Mesenchymal stem cell (in vitro differentiated cells and primary cell): ENCODE measurements at regions not wholly inside any gene's neighbourhood (a gene's known extent, or its start where the extent isn't known, plus 50 kb on each side); places are given as distances from the start of the nearest gene placed in this dataset.

ENCODE experiments used
- DNase-seq: peaks from one replicate; pipeline ENCODE4 v3.0.0-alpha.2; 2013
- H2AFZ ChIP-seq: one replicate; pipeline ENCODE4 v1.6.1; 2013; ENCODE audit warnings: low read depth, mild to moderate bottlenecking, control low read depth, inconsistent platforms, low read length, moderate library complexity
- H2AK5ac ChIP-seq: 2 replicates; pipeline ENCODE4 v1.6.1; 2013; ENCODE audit warnings: low read length, moderate library complexity, mild to moderate bottlenecking, inconsistent platforms; ENCODE audit not compliant: severe bottlenecking
- H2BK120ac ChIP-seq: one replicate; pipeline ENCODE4 v1.6.1; 2013; ENCODE audit warnings: low read depth, mild to moderate bottlenecking, inconsistent platforms, low read length, moderate library complexity
- H2BK12ac ChIP-seq, 2 experiments: one replicate each; pipeline ENCODE4 v1.6.1; 2013; ENCODE audit warnings: inconsistent platforms in 2 of 2, low read length in 2 of 2, mild to moderate bottlenecking in 2 of 2, moderate library complexity in 2 of 2, control low read depth in 1 of 2
- H2BK15ac ChIP-seq: one replicate; pipeline ENCODE4 v1.6.1; 2013; ENCODE audit warnings: mild to moderate bottlenecking, low read depth, inconsistent platforms; ENCODE audit not compliant: poor library complexity, severe bottlenecking
- H2BK5ac ChIP-seq: 2 replicates; pipeline ENCODE4 v1.6.1; 2013; ENCODE audit warnings: low read depth, mild to moderate bottlenecking, low read length, control low read depth, inconsistent platforms; ENCODE audit not compliant: poor library complexity, severe bottlenecking
- H3K14ac ChIP-seq, 2 experiments: one replicate each; pipeline ENCODE4 v1.6.1; 2013; ENCODE audit warnings: inconsistent platforms in 2 of 2, low read length in 2 of 2, control low read depth in 1 of 2, mild to moderate bottlenecking in 1 of 2, moderate library complexity in 1 of 2
- H3K18ac ChIP-seq, 2 experiments: one replicate each; pipeline ENCODE4 v1.6.1; 2013; ENCODE audit warnings: inconsistent platforms in 2 of 2, low read length in 2 of 2, control low read depth in 1 of 2, low read depth in 1 of 2, mild to moderate bottlenecking in 1 of 2
- H3K23ac ChIP-seq, 2 experiments: one replicate each; pipeline ENCODE4 v1.6.1; 2013; ENCODE audit warnings: inconsistent platforms in 2 of 2, low read length in 2 of 2, mild to moderate bottlenecking in 2 of 2, moderate library complexity in 2 of 2, control low read depth in 1 of 2
- H3K27ac ChIP-seq: 2 replicates; pipeline ENCODE4 v1.5.1; 2013; ENCODE audit warnings: mild to moderate bottlenecking, moderate library complexity, low read length, control low read depth, inconsistent platforms; ENCODE audit not compliant: poor library complexity, severe bottlenecking
- H3K27me3 ChIP-seq, 2 experiments: 2 replicates each; pipeline versions ENCODE4 v1.6.1 to v1.7.0; 2013; ENCODE audit warnings: low read length in 2 of 2, mild to moderate bottlenecking in 2 of 2, moderate library complexity in 2 of 2, control low read depth in 1 of 2, inconsistent platforms in 1 of 2; ENCODE audit not compliant: control insufficient read depth in 1 of 2, insufficient read depth in 1 of 2
- H3K36me3 ChIP-seq, 2 experiments: 2 replicates each; pipeline versions ENCODE4 v1.6.1 to v1.7.0; 2013; ENCODE audit warnings: low read length in 2 of 2, control low read depth in 1 of 2, inconsistent platforms in 1 of 2, low read depth in 1 of 2, mild to moderate bottlenecking in 1 of 2; ENCODE audit not compliant: insufficient read depth in 2 of 2, control insufficient read depth in 1 of 2
- H3K4ac ChIP-seq, 2 experiments: one replicate each; pipeline ENCODE4 v1.6.1; 2013; ENCODE audit warnings: inconsistent platforms in 2 of 2, low read length in 2 of 2, mild to moderate bottlenecking in 2 of 2, moderate library complexity in 2 of 2, control low read depth in 1 of 2, low read depth in 1 of 2
- H3K4me1 ChIP-seq: 2 replicates; pipeline ENCODE4 v1.6.1; 2013; ENCODE audit warnings: low read depth, low read length, control low read depth; ENCODE audit not compliant: control insufficient read depth, insufficient read depth
- H3K4me2 ChIP-seq: 2 replicates; pipeline ENCODE4 v1.6.1; 2013; ENCODE audit warnings: low read length, mild to moderate bottlenecking, inconsistent platforms; ENCODE audit not compliant: poor library complexity, severe bottlenecking
- H3K4me3 ChIP-seq, 2 experiments: 2 replicates each; pipeline versions ENCODE4 v1.5.1 to v1.7.0; 2013; ENCODE audit warnings: low read length in 2 of 2, mild to moderate bottlenecking in 2 of 2, control low read depth in 1 of 2, low read depth in 1 of 2; ENCODE audit not compliant: insufficient read depth in 1 of 2
- H3K79me1 ChIP-seq: replicated peaks from 2 replicates; pipeline ENCODE4 v1.6.1; 2013; ENCODE audit warnings: mild to moderate bottlenecking, control low read depth, low read length, inconsistent platforms; ENCODE audit not compliant: poor library complexity, severe bottlenecking
- H3K9ac ChIP-seq: 2 replicates; pipeline ENCODE4 v1.7.0; 2013; ENCODE audit warnings: mild to moderate bottlenecking, low read length, moderate library complexity
- H3K9me3 ChIP-seq: 2 replicates; pipeline ENCODE4 v1.7.0; 2013; ENCODE audit warnings: mild to moderate bottlenecking, low read length; ENCODE audit not compliant: control insufficient read depth
- H4K8ac ChIP-seq: one replicate; pipeline ENCODE4 v1.6.1; 2013; ENCODE audit warnings: inconsistent platforms, mild to moderate bottlenecking, low read length, moderate library complexity
- H4K91ac ChIP-seq: one replicate; pipeline ENCODE4 v1.6.1; 2013; ENCODE audit warnings: mild to moderate bottlenecking, low read length, inconsistent platforms
- WGBS: methylation state at CpG from one replicate; pipeline ENCODE4 v1.1.7; 2013; ENCODE audit warnings: mixed read lengths; 5-methylcytosine and 5-hydroxymethylcytosine counted together

- H3K79me1 ChIP-seq: no peaks in the 10 kb centered on the region
- no peak overlapping the region for H4K8ac ChIP-seq
- WGBS: 88% methylated on average over 2 of the region's 3 CpGs
- no peak overlapping the region for H2AFZ ChIP-seq
- H3K9me3 ChIP-seq: no peaks in the 10 kb centered on the region
- no peak overlapping the region for H4K91ac ChIP-seq
- no peak overlapping the region for H3K4me2 ChIP-seq
- no peak overlapping the region for H2BK5ac ChIP-seq
- no peak overlapping the region for H3K4ac ChIP-seq
- no peak for DNase-seq
- H3K27me3 ChIP-seq: no peaks in the 10 kb centered on the region
- H3K23ac ChIP-seq: no peak overlapping the region
- H3K14ac ChIP-seq: no peak overlapping the region
- H3K4me1 ChIP-seq: no peaks in the 10 kb centered on the region
- H3K36me3 ChIP-seq: no peaks in the 10 kb centered on the region
- H3K18ac ChIP-seq: no peak overlapping the region
- no peak overlapping the region for H2AK5ac ChIP-seq
- no peak overlapping the region for H3K4me3 ChIP-seq
- no peak overlapping the region for H3K27ac ChIP-seq
- no peak overlapping the region for H2BK15ac ChIP-seq
- H2BK120ac ChIP-seq: no peak overlapping the region
- H3K9ac ChIP-seq: no peak overlapping the region
- no peak overlapping the region for H2BK12ac ChIP-seq
These were observed 323.1 kb upstream of the CBLB start for GRCh38 chr3:106191913-106192312.

- Histone ChIP-seq H3K9me3 (no peaks in the 10 kb centered on the region), H4K8ac (no peak overlapping the region), H3K4me3 (no peak overlapping the region), H3K23ac (no peak overlapping the region), H3K27ac (no peak overlapping the region), H2BK5ac (no peak overlapping the region), H3K4me2 (no peak overlapping the region), H2BK15ac (no peak overlapping the region), H3K79me1 (no peaks in the 10 kb centered on the region), H2BK120ac (no peak overlapping the region), H4K91ac (no peak overlapping the region), H2AK5ac (no peak overlapping the region), H3K27me3 (no peaks in the 10 kb centered on the region), H2AFZ (no peak overlapping the region), H3K18ac (no peak overlapping the region), H3K4me1 (no peaks in the 10 kb centered on the region), H3K36me3 (no peaks in the 10 kb centered on the region), H2BK12ac (no peak overlapping the region), H3K4ac (no peak overlapping the region), H3K9ac (no peak overlapping the region), H3K14ac (no peak overlapping the region)
- WGBS: no CpG with 5 or more reads among the region's 2 CpGs
- no peak for DNase-seq
These were observed 325.1 kb upstream of the CBLB start for GRCh38 chr3:106193876-106194275.

- Histone ChIP-seq H3K79me1 (no peaks in the 10 kb centered on the region), H3K9ac (no peak overlapping the region), H4K91ac (no peak overlapping the region), H3K4me1 (no peaks in the 10 kb centered on the region), H3K23ac (no peak overlapping the region), H3K27me3 (no peaks in the 10 kb centered on the region), H2BK12ac (no peak overlapping the region), H3K18ac (no peak overlapping the region), H3K4me3 (no peak overlapping the region), H3K36me3 (no peaks in the 10 kb centered on the region), H3K4me2 (no peak overlapping the region), H2BK5ac (no peak overlapping the region), H2BK15ac (no peak overlapping the region), H3K9me3 (no peaks in the 10 kb centered on the region), H2AFZ (no peak overlapping the region), H3K27ac (no peak overlapping the region), H2AK5ac (no peak overlapping the region), H4K8ac (no peak overlapping the region), H3K14ac (no peak overlapping the region), H2BK120ac (no peak overlapping the region), H3K4ac (no peak overlapping the region)
- no CpG with 5 or more reads among the region's 1 CpG for WGBS
- DNase-seq: no peak
These were observed 325.9 kb upstream of the CBLB start for GRCh38 chr3:106194726-106195125.

DNA sequence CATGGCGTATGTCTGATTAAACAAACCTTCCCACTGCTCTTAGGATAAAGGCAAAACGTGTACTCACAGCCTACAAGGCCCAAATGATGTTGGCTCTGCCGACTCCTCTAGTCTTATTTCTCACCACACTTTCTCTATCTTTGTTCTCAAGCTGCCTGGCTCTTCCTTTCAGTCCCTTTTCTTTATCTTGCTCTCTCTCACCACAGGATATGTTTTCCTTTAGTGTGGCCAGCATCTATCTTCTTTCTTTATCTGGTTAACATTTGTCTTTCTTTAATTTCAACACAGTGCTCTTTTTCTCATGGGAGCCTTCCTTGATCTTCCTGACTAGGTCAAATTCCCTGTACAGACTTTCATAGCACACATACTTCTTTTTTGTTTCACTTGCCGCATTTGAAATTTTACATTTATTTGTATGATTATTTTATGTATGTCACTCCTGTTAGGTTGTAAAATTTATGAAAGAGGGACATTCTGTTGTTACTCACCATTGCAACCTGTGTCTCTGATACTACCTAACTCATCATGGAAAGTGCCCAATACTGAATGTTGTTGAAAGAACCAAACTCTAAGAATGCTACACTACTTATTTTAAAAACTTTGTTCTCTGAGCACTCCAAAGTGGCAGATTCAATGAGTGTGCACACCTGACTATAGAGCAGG lies 328.9 kb upstream of the CBLB start:
- Histone ChIP-seq H2AK5ac (no peak overlapping the region), H4K8ac (no peak overlapping the region), H2BK12ac (no peak overlapping the region), H2BK5ac (no peak overlapping the region), H4K91ac (no peak overlapping the region), H3K14ac (no peak overlapping the region), H2AFZ (no peak overlapping the region), H3K18ac (no peak overlapping the region), H2BK15ac (no peak overlapping the region), H3K79me1 (no peaks in the 10 kb centered on the region), H3K36me3 (no peaks in the 10 kb centered on the region), H3K4me1 (no peaks in the 10 kb centered on the region), H3K27me3 (no peaks in the 10 kb centered on the region), H3K9ac (no peak overlapping the region), H2BK120ac (no peak overlapping the region), H3K9me3 (no peaks in the 10 kb centered on the region), H3K23ac (no peak overlapping the region), H3K27ac (no peak overlapping the region), H3K4me2 (no peak overlapping the region), H3K4me3 (no peak overlapping the region), H3K4ac (no peak overlapping the region)
- 80% methylated on average over 3 of the region's 4 CpGs for WGBS
- no peak for DNase-seq
